ENCODE measurements at regions not wholly inside any gene's neighbourhood (a gene's known extent, or its start where the extent isn't known, plus 50 kb on each side); places are given as distances from the start of the nearest gene placed in this dataset.

- TF ChIP-seq CTCF (IDR thresholded peaks at IDR 0.05): no peak
- no peak for TF ChIP-seq POLR2A (IDR thresholded peaks at IDR 0.05)
Measured at GRCh38 chr1:177356674-177357435, 186.1 kb downstream of the BRINP2 start.

Data from breast epithelium (tissue), 3 donors.